B cell (primary cell): ENCODE measurements at regions not wholly inside any gene's neighbourhood (a gene's known extent, or its start where the extent isn't known, plus 50 kb on each side); places are given as distances from the start of the nearest gene placed in this dataset.

ENCODE experiments used
- CTCF ChIP-seq: fragments of 200-600 bp; IDR thresholded peaks from one replicate; pipeline ENCODE4 v1.8.0; 2022; ENCODE audit warnings: antibody characterized with exemption, mild to moderate bottlenecking
- EZH2 ChIP-seq: IDR thresholded peaks from 2 replicates; pipeline ENCODE4 v1.6.1; 2012; ENCODE audit warnings: borderline replicate concordance, low read depth, mild to moderate bottlenecking, moderate library complexity, low read length; ENCODE audit not compliant: insufficient read depth, poor library complexity, severe bottlenecking

GRCh38 chr6:113686049-113686448 lies 171.1 kb upstream of the MARCKS start:
- TF ChIP-seq CTCF (no peak), EZH2 (no peak)
